OCI-LY7 (cell line): ENCODE measurements at regions not wholly inside any gene's neighbourhood (a gene's known extent, or its start where the extent isn't known, plus 50 kb on each side); places are given as distances from the start of the nearest gene placed in this dataset.

Experiments used
- BruUV-seq: library from RNA; stranded (reverse); fragments of 400-500 nt; replicated peaks from 2 replicates; lab custom pipeline; 2021; lab: Mats Ljungman, UMichigan
- CTCF ChIA-PET: fragments of 300-600 bp; sonication (Branson Sonifier 250); formaldehyde crosslinking; loops from one replicate; lab custom pipeline; 2022; ENCODE audit warnings: antibody characterized with exemption; ENCODE audit not compliant: unreplicated experiment; lab: Charles Lee
- POLR2A ChIA-PET: fragments of 300-600 bp; sonication (Branson Sonifier 250); formaldehyde crosslinking; loops from one replicate; lab custom pipeline; 2022; ENCODE audit warnings: antibody characterized with exemption; lab: Charles Lee
- DNase-seq: peaks from one replicate; pipeline ENCODE4 v3.0.0-alpha.2; 2015; ENCODE audit warnings: low spot score
- H2AFZ ChIP-seq: fragments of 200-600 bp; sonication (generic), shearing (Covaris generic); 2 replicates; pipeline ENCODE4 v1.6.1; 2014; ENCODE audit warnings: mild to moderate bottlenecking, antibody characterized with exemption, low read length, moderate library complexity
- H3K27ac ChIP-seq: fragments of 200-600 bp; sonication (generic); 2 replicates; pipeline ENCODE4 v1.5.1; 2014; ENCODE audit warnings: mixed run types, low read depth, mild to moderate bottlenecking, moderate library complexity, low read length, inconsistent platforms; ENCODE audit not compliant: poor library complexity, severe bottlenecking
- H3K36me3 ChIP-seq: fragments of 200-600 bp; sonication (generic); 2 replicates; pipeline ENCODE4 v1.6.1; 2014; ENCODE audit warnings: mild to moderate bottlenecking, antibody characterized with exemption, low read length, moderate library complexity, mixed read lengths; ENCODE audit not compliant: insufficient read depth
- H3K4me1 ChIP-seq: fragments of 200-600 bp; sonication (generic); 2 replicates; pipeline ENCODE4 v1.5.1; 2014; ENCODE audit warnings: mild to moderate bottlenecking, low read length; ENCODE audit not compliant: insufficient read depth, poor library complexity, severe bottlenecking
- H3K4me2 ChIP-seq: fragments of 200-600 bp; sonication (generic); 2 replicates; pipeline ENCODE4 v1.6.1; 2014; ENCODE audit warnings: mild to moderate bottlenecking, low read length
- H3K4me3 ChIP-seq: fragments of 200-600 bp; sonication (generic); 2 replicates; pipeline ENCODE4 v1.5.1; 2014; ENCODE audit warnings: mild to moderate bottlenecking, low read depth, low read length; ENCODE audit not compliant: poor library complexity, severe bottlenecking
- H3K79me2 ChIP-seq: fragments of 200-600 bp; sonication (generic); 2 replicates; pipeline ENCODE4 v1.6.1; 2016; ENCODE audit warnings: low read depth, mild to moderate bottlenecking, low read length, moderate library complexity, mixed read lengths; ENCODE audit not compliant: insufficient read depth
- H3K9me2 ChIP-seq: fragments of 200-600 bp; sonication (generic); 2 replicates; pipeline ENCODE4 v1.6.1; 2016; ENCODE audit warnings: mild to moderate bottlenecking, low read length, mixed read lengths; ENCODE audit not compliant: insufficient read depth
- H3K9me3 ChIP-seq: fragments of 200-600 bp; sonication (generic); 2 replicates; pipeline ENCODE4 v1.6.1; 2014; ENCODE audit warnings: mild to moderate bottlenecking, mixed run types, low read length, mixed read lengths
- H4K20me1 ChIP-seq: fragments of 200-600 bp; sonication (generic); 2 replicates; pipeline ENCODE4 v1.6.1; 2014; ENCODE audit warnings: mild to moderate bottlenecking, antibody characterized with exemption, low read length, moderate library complexity, mixed read lengths; ENCODE audit not compliant: insufficient read depth
- EZH2phosphoT487 ChIP-seq: fragments of 200-600 bp; sonication (generic); IDR thresholded peaks from 2 replicates; pipeline ENCODE4 v1.6.1; 2018; ENCODE audit warnings: low read depth, borderline replicate concordance, mild to moderate bottlenecking, mixed run types, antibody characterized with exemption, low read length, moderate library complexity, mixed read lengths
- intact Hi-C: fragments of 100-400 bp; cut with micrococcal nuclease; formaldehyde crosslinking; loops from one replicate; pipeline ENCODE4 v1.10.0; 2022; ENCODE audit not compliant: unreplicated experiment
- TF ChIP-seq, protein P1 (sequence below): fragments of 200-600 bp; sonication (generic); conservative IDR thresholded peaks from 2 replicates; pipeline ENCODE4 v1.5.1; 2014; ENCODE audit warnings: mild to moderate bottlenecking, antibody characterized with exemption, low read length, moderate library complexity, mixed read lengths

- BruUV-seq: no TSS peak
- ChIA-PET POLR2A (no interaction called here), CTCF (no interaction called here)
- 0 out of 2 replicates have a peak, but pooled peaks cover 7% of the 10 kb centered on the region for H3K9me3 ChIP-seq
- no peaks in the 10 kb centered on the region for H3K36me3 ChIP-seq
- H3K4me3 ChIP-seq: no peak overlapping the region
- no peaks in the 10 kb centered on the region for H3K79me2 ChIP-seq
- H3K4me1 ChIP-seq: no peaks in the 10 kb centered on the region
- DNase-seq: no peak
- intact Hi-C loops: no loop called here
- H3K4me2 ChIP-seq: no peak overlapping the region
- H3K27ac ChIP-seq: no peak overlapping the region
- no peaks in the 10 kb centered on the region for H4K20me1 ChIP-seq
- H2AFZ ChIP-seq: no peak overlapping the region
- no peaks in the 10 kb centered on the region for H3K9me2 ChIP-seq
- TF ChIP-seq EZH2phosphoT487: no peak
- TF ChIP-seq, protein P1, sequence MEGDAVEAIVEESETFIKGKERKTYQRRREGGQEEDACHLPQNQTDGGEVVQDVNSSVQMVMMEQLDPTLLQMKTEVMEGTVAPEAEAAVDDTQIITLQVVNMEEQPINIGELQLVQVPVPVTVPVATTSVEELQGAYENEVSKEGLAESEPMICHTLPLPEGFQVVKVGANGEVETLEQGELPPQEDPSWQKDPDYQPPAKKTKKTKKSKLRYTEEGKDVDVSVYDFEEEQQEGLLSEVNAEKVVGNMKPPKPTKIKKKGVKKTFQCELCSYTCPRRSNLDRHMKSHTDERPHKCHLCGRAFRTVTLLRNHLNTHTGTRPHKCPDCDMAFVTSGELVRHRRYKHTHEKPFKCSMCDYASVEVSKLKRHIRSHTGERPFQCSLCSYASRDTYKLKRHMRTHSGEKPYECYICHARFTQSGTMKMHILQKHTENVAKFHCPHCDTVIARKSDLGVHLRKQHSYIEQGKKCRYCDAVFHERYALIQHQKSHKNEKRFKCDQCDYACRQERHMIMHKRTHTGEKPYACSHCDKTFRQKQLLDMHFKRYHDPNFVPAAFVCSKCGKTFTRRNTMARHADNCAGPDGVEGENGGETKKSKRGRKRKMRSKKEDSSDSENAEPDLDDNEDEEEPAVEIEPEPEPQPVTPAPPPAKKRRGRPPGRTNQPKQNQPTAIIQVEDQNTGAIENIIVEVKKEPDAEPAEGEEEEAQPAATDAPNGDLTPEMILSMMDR: no peak
These were observed 273.7 kb downstream of the FGF9 start for GRCh38 chr13:21944610-21945009.

DNA sequence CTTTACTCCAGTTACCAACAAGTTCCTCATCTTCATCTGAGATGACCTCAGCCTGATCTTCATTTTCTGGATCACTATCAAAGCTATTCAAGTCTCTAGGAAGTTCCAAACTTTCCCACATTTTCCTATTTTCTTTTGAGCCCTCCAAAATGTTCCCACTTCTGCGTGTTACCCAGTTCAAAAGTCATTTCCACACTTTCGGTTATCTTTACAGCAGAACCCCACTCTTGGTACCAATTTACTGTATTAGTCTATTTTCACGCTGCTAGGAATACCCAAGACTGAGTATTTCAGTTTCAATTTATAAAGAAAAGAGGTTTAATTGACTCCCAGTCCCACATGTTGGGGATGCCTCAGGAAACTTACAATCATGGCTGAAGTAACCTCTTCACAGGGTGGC, 274.3 kb downstream of the FGF9 start:
- CTCF ChIA-PET: no interaction called here
- Histone ChIP-seq H3K4me3 (no peak overlapping the region), H3K27ac (no peak overlapping the region), H3K9me2 (no peaks in the 10 kb centered on the region), H3K36me3 (no peaks in the 10 kb centered on the region), H3K9me3 (0 out of 2 replicates have a peak, but pooled peaks cover 7% of the 10 kb centered on the region), H3K4me2 (no peak overlapping the region), H3K4me1 (no peaks in the 10 kb centered on the region), H3K79me2 (no peaks in the 10 kb centered on the region), H4K20me1 (no peaks in the 10 kb centered on the region), H2AFZ (no peak overlapping the region)
- intact Hi-C loops: no loop called here
- no peak for TF ChIP-seq EZH2phosphoT487
- TF ChIP-seq, protein P1: no peak
- POLR2A ChIA-PET: no interaction called here
- DNase-seq: no peak
- BruUV-seq: no TSS peak

DNA sequence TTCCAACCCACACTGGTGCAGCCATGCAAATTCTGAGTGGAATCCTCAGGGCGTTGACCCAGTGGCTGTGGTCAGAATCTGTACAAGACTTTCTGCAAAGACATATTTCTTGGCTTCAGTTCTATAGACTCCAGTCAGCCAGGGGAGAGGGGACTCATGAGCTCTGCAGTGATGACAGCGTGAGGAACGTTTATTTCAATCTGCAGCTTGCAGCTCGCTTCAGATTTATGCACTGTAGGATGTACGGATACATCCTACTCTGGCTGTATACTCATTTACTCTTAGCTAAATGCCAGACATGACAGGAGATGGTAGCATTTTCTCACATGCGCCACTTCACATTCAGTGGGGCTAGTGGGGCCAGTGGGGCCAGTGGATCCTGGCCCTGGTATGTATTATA, 276.1 kb downstream of the FGF9 start:
- intact Hi-C loops: no loop called here
- Histone ChIP-seq H3K36me3 (no peaks in the 10 kb centered on the region), H3K4me3 (no peak overlapping the region), H3K79me2 (no peaks in the 10 kb centered on the region), H3K4me2 (no peak overlapping the region), H3K9me2 (no peaks in the 10 kb centered on the region), H3K27ac (no peak overlapping the region), H3K4me1 (no peaks in the 10 kb centered on the region), H2AFZ (no peak overlapping the region), H3K9me3 (0 out of 2 replicates have a peak, but pooled peaks cover 7% of the 10 kb centered on the region), H4K20me1 (no peaks in the 10 kb centered on the region)
- TF ChIP-seq EZH2phosphoT487: no peak
- TF ChIP-seq, protein P1: no peak
- DNase-seq: no peak
- BruUV-seq: no TSS peak
- CTCF ChIA-PET: no interaction called here
- POLR2A ChIA-PET: no interaction called here
